ENCODE measurements at regions not wholly inside any gene's neighbourhood (a gene's known extent, or its start where the extent isn't known, plus 50 kb on each side); places are given as distances from the start of the nearest gene placed in this dataset.
A peak's percentile ranks its signal among the peaks of the same experiment; 100 is the strongest.

- no peak for DNase-seq (ENCODE audit: low spot score)
Observed at GRCh38 chr2:223701761-223702160, 99.6 kb upstream of the SCG2 start.

GRCh38 chr2:223700221-223700620, 98.1 kb upstream of the SCG2 start:
- no peak for DNase-seq (ENCODE audit: low spot score)

GRCh38 chr2:223697892-223698645, 95.9 kb upstream of the SCG2 start:
- no peak for DNase-seq (ENCODE audit: low spot score)

GRCh38 chr2:223697316-223697891, 95.2 kb upstream of the SCG2 start:
- no peak for DNase-seq (ENCODE audit: low spot score)

GRCh38 chr2:223696719-223697118, 94.6 kb upstream of the SCG2 start:
- DNase-seq (ENCODE audit: low spot score) = no peak

DNA sequence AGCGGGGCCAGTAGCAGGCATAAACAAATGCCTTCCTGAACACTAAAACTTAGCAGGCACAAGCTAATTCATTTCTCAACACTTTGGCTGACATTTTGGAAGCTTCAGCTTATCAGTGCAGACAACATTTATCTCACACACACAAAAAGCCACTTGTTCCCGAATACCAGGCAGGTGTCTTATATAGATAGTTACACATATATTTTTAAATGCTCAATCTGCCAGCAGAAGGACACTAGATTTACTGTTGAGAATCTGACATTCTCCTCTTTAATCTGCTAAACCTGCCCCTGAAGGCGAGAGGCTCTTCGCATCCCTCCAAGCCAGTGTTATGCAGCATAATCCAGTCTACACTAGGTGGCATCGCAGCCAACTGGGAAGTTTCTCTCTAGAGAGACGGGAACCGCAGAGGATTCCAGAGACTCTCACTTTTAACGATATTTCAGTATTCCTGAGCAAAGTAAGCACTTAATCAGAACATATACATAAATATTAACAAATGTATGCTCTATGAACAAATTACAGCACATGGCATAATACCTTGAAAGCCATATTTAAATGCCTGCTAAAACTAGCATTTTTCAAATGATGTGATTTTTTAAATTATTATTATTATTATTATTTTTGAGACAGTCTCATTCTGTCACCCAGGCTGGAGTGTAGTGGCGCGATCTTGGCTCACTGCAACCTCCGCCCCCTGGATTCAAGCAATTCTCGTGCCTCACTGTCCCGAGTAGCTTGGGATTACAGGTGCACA, 90.2 kb upstream of the SCG2 start:
- DNase-seq (ENCODE audit: low spot score) = peak; percentile 50

DNA sequence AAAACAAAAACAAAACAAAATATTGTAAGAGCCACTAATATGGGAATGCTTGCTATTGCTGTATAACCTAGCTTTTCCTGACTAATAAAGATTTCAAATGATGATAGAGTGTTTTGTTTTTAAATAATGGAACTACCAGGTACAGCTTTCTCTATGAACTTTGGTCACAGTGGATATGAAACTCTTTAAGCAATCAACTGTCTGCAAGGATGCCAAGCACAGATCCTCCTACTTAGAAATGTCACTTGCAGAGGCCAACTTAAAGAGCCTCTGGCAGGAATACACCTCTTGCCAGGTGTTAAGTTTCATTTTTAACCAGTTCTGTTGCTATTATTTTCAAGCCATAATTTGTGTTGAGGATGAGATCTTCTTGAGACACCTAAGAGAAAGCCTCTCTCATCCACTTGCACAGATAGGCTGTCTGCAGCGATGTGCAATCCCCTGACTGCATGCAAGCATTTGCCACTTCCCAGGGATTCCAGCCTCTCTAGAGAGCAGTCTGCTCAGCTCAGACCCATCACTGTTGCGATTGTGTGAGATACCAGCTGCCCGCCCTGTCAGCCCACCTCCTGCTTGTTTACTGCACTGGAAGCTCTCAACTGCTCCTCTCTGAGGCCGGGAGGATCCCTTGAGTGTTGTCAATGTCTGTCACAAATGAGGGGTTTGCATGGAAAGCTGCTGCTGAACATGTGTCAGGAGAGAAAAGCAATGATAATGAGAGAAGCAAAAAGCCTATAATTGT, 86.1 kb upstream of the SCG2 start:
- DNase-seq (ENCODE audit: low spot score) = no peak

- no peak for DNase-seq (ENCODE audit: low spot score)
Observed at GRCh38 chr2:223681125-223681524, 79.0 kb upstream of the SCG2 start.

DNA sequence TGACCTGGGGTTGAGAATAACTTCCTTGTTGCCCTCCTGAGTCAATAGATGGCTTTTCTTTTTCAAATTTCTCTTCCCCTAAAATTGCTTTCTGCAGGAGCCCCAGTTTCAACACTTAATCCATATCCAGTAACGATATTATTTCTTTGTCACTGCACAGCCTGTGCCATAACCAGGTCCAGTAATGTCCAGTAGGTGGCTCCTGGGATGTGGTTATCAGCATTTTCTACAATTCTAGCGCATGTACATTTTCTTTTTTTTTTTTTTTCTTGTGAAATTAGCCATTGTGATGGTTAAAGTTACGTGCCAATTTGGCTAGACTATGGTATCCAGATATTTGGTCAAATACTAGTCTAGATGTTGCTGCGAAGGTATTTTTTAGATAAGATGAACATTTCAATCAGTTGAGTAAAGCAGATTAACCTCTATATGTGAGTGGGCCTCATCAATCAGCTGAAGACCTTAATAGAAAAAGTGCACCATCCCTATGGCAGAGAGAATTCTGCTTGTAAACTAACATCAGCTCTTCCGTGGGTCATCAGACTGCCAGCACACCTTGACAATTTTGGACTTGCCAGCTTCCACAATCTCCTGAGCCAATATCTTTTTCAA, 72.9 kb upstream of the SCG2 start:
- peak; percentile 9 for DNase-seq (ENCODE audit: low spot score)

DNA sequence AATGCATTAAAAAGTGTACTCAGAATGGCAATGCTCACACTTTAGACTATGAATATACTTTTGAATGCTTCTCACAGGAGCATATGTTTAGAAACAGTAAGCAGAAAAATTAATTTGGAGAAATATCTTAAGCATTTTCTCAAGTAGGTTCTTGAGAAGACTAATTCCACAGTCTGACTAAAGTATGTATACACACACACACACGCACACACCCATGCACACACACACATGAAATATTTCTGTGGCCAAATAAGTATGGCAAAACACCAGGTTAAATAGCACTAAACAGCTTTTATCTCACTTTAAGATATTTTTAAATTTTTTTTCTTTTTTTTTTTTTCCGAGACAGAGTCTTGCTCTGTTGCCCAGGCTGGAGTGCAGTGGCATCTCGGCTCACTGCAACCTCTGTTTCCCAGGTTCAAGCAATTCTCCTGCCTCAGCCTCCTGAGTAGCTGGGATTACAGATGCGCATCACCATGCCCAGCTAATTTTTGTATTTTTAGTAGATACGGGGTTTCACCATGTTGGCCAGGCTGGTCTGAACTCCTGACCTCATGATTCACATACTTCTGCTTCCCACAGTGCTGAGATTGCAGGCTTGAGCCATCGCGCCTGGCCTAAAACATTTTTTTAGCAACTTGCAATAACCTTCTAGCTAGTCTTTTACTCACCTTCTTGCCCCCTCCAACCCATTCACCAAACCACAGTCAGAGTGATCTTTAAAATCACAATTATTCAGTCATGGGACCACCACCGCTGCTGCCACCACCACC, 67.5 kb upstream of the SCG2 start:
- DNase-seq (ENCODE audit: low spot score) = no peak

- no peak for DNase-seq (ENCODE audit: low spot score)
Observed at GRCh38 chr2:223668302-223668998, 66.3 kb upstream of the SCG2 start.

- DNase-seq (ENCODE audit: low spot score) = no peak
Observed at GRCh38 chr2:223654384-223654915, 52.3 kb upstream of the SCG2 start.

- DNase-seq (ENCODE audit: low spot score) = no peak
Observed at GRCh38 chr2:223652902-223653301, 50.7 kb upstream of the SCG2 start.

DNA sequence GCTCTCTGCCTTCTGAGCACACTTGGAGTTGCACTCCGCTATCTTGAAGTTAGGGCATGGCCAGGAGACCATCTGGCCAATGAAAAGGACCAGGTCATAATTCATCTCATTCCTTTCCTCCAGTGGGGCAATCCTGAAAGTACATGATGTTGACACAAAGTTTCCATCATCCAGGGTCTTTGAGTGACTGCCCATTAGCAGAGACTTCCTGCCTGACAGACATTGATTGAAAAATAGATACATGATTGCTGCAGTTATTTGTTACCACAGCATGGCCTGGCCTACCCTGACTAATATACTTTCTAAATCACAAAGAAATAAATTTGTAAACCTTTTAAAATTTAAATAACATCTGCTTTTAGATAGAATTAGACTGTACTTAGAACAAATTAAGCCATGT, 50.0 kb upstream of the SCG2 start:
- no peak for DNase-seq (ENCODE audit: low spot score)

Data from cerebellar cortex (tissue), 1 donor.